RWPE2 (cell line): ENCODE measurements at regions not wholly inside any gene's neighbourhood (a gene's known extent, or its start where the extent isn't known, plus 50 kb on each side); places are given as distances from the start of the nearest gene placed in this dataset.

ENCODE experiments used
- ATAC-seq: fragments of 200-7000 bp; cut with Tn5 transposase; 3 replicates; pipeline ENCODE4 v1.9.1; 2021; ENCODE audit warnings: low read depth
- DNase-seq: peaks from one replicate; pipeline ENCODE4 v3.0.0-alpha.2; 2020; ENCODE audit warnings: low spot score
- H3K27ac ChIP-seq: fragments of 450-650 bp; 2 replicates; pipeline ENCODE4 v1.5.1; 2017; ENCODE audit warnings: mild to moderate bottlenecking; ENCODE audit not compliant: poor library complexity, severe bottlenecking
- H3K27me3 ChIP-seq: fragments of 250-450 bp; sonication (Bioruptor Pico); 2 replicates; pipeline ENCODE4 v1.5.1; 2021; ENCODE audit warnings: mild to moderate bottlenecking, moderate library complexity; ENCODE audit not compliant: insufficient read depth, poor library complexity, severe bottlenecking
- H3K36me3 ChIP-seq: fragments of 250-450 bp; sonication (Bioruptor Pico); 2 replicates; pipeline ENCODE4 v1.5.1; 2020; ENCODE audit warnings: low read depth, mild to moderate bottlenecking, moderate library complexity
- H3K4me1 ChIP-seq: fragments of 250-450 bp; sonication (Bioruptor Pico); 2 replicates; pipeline ENCODE4 v1.5.1; 2021; ENCODE audit warnings: mild to moderate bottlenecking, moderate library complexity; ENCODE audit not compliant: insufficient read depth, poor library complexity, severe bottlenecking
- H3K4me3 ChIP-seq: fragments of 250-450 bp; sonication (Bioruptor Pico); 2 replicates; pipeline ENCODE4 v1.5.1; 2021; ENCODE audit warnings: mild to moderate bottlenecking, moderate library complexity; ENCODE audit not compliant: severe bottlenecking
- H3K9me3 ChIP-seq: fragments of 250-450 bp; sonication (Bioruptor Pico); 2 replicates; pipeline ENCODE4 v1.5.1; 2021; ENCODE audit warnings: mild to moderate bottlenecking, moderate library complexity; ENCODE audit not compliant: severe bottlenecking
- CTCF ChIP-seq: fragments of 450-650 bp; IDR thresholded peaks from one replicate; pipeline ENCODE4 v1.5.1; 2017; ENCODE audit warnings: mild to moderate bottlenecking, moderate library complexity; ENCODE audit not compliant: poor library complexity, severe bottlenecking

- no peaks in the 10 kb centered on the region for H3K9me3 ChIP-seq
- ATAC-seq (no peak), DNase-seq (no peak)
- H3K4me3 ChIP-seq: no peak overlapping the region
- no peaks in the 10 kb centered on the region for H3K4me1 ChIP-seq
- H3K36me3 ChIP-seq: no peaks in the 10 kb centered on the region
- no peak for TF ChIP-seq CTCF
- H3K27ac ChIP-seq: no peak overlapping the region
- no peaks in the 10 kb centered on the region for H3K27me3 ChIP-seq
Observed at GRCh38 chr13:53276265-53276664, 247.7 kb downstream of the OLFM4 start.

DNA sequence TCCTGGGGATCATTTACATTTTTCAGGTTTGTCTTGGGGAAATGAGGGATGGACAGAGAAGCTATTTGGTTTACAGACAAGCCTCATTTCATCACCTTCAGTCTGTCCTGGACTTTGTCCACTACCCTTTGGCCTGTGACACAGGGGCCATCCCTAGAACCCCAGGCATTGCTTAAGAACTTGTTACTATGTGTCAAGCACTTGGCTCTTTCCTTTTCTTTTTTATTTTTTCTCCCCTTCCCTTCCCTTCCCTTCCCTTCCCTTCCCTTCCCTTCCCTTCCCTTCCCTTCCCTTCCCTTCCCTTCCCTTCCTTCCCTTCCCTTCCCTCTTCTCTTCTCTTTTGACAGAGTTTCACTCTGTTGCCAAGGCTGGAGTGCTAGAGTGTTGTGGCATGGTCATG, 253.1 kb downstream of the OLFM4 start:
- no peaks in the 10 kb centered on the region for H3K36me3 ChIP-seq
- H3K27ac ChIP-seq: no peak overlapping the region
- H3K4me3 ChIP-seq: no peak overlapping the region
- DNase-seq (no peak), ATAC-seq (no peak)
- no peaks in the 10 kb centered on the region for H3K4me1 ChIP-seq
- no peaks in the 10 kb centered on the region for H3K9me3 ChIP-seq
- no peaks in the 10 kb centered on the region for H3K27me3 ChIP-seq
- no peak for TF ChIP-seq CTCF

DNA sequence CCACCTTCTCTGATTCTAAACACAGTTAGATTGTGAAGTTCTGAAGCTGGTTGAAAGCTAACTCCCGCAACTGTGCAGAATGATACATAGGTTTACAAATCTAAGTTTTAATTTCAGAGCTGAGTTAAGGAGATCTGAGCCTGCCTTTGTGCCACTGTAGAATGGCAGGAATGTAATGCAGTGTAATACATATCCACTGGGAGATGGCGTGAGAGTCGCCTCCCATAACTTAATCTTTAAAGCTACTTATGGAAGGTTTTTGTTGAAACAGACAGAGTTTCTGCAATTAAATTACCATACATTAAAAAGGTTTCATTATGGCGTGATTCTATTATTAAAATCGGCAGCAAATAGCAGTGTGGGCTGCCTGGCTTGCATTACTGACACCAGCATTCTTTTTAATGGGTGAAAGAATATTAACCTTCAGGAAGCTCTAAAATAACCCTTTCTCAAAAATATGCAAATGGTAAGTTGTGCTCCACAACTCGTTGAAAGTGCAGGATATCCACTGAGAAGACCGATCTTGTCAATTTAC, 257.4 kb downstream of the OLFM4 start:
- Histone ChIP-seq H3K36me3 (no peaks in the 10 kb centered on the region), H3K27ac (no peak overlapping the region), H3K4me3 (no peak overlapping the region), H3K4me1 (no peaks in the 10 kb centered on the region), H3K9me3 (no peaks in the 10 kb centered on the region), H3K27me3 (no peaks in the 10 kb centered on the region)
- no peak for TF ChIP-seq CTCF
- DNase-seq (no peak), ATAC-seq (no peak)

DNA sequence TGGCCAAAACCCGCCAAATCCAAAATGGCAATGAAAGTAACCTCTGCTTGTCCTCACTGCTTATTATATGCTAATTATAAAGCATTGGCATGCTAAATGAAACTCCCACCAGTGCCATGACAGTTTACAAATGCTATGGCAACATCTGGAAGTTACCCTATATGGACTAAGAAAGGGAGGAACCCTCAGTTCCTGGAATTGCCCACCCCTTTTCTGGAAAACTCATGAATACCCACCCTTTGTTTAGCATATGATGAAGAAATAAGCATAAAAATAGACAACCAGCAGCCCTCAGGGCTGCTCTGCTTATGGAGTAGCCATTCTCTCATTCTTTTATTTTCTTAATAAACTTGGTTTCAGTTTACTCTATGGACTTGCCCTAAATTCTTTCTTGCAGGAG, 269.8 kb downstream of the OLFM4 start:
- no peak for ATAC-seq

More for the DNA sequence above, 269.8 kb downstream of the OLFM4 start:
- no peaks in the 10 kb centered on the region for H3K27me3 ChIP-seq
- no peak for DNase-seq
- TF ChIP-seq CTCF: no peak
- H3K4me1 ChIP-seq: no peaks in the 10 kb centered on the region
- no peaks in the 10 kb centered on the region for H3K9me3 ChIP-seq
- H3K27ac ChIP-seq: no peak overlapping the region
- no peak overlapping the region for H3K4me3 ChIP-seq
- H3K36me3 ChIP-seq: no peaks in the 10 kb centered on the region
